Right lobe of liver (tissue), 4 donors: ENCODE measurements at regions not wholly inside any gene's neighbourhood (a gene's known extent, or its start where the extent isn't known, plus 50 kb on each side); places are given as distances from the start of the nearest gene placed in this dataset.

Experiments used
- POLR2A ChIP-seq: fragments of 450-650 bp; IDR thresholded peaks from one replicate; pipeline ENCODE4 v1.6.1; 2017; ENCODE audit warnings: antibody characterized with exemption, mild to moderate bottlenecking
- TF ChIP-seq, protein P1 (sequence below), 4 donors: fragments of 200-600 bp in 3 of 4; fragments of 450-650 bp in 1 of 4; IDR thresholded peaks; one replicate each; pipeline versions ENCODE4 v1.5.1 to v1.8.0; 2016 to 2022; ENCODE audit warnings: antibody characterized with exemption in 4 of 4, mild to moderate bottlenecking in 2 of 4
- donor health status: DM: no; HTN: no; CAD: no.
- donor health status: DM: no; HTN: no; CAD: no.
- donor health status: DM: no; HTN: yes; CAD: no.

DNA sequence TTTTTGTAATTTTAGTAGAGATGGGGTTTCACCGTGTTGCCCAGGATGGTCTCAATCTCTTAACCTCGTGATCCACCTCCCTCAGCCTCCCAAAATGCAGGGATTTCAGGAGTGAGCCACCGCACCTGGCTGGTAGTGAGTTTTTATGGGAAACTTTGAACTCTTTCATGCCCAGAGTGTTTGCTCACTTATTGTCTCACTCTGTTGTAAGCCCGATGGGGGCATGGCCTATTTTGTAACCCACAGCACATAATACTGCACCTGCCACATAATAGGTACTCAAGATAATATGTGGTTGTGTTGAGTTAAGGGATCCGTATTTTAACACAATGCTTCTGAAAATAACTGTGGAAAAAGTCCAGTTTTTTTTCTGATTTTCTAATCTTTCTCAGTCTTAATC, 109.6 kb upstream of the GIMD1 start:
- TF ChIP-seq, protein P1, sequence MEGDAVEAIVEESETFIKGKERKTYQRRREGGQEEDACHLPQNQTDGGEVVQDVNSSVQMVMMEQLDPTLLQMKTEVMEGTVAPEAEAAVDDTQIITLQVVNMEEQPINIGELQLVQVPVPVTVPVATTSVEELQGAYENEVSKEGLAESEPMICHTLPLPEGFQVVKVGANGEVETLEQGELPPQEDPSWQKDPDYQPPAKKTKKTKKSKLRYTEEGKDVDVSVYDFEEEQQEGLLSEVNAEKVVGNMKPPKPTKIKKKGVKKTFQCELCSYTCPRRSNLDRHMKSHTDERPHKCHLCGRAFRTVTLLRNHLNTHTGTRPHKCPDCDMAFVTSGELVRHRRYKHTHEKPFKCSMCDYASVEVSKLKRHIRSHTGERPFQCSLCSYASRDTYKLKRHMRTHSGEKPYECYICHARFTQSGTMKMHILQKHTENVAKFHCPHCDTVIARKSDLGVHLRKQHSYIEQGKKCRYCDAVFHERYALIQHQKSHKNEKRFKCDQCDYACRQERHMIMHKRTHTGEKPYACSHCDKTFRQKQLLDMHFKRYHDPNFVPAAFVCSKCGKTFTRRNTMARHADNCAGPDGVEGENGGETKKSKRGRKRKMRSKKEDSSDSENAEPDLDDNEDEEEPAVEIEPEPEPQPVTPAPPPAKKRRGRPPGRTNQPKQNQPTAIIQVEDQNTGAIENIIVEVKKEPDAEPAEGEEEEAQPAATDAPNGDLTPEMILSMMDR (IDR thresholded peaks at IDR 0.05) = no peak
- TF ChIP-seq POLR2A = no peak
